Activated B cell treated with CpG ODN at 0.5 μM for 24 hours (primary cell): ENCODE measurements at regions not wholly inside any gene's neighbourhood (a gene's known extent, or its start where the extent isn't known, plus 50 kb on each side); places are given as distances from the start of the nearest gene placed in this dataset.
"Not testable (repeated sequence)": the region's sequence is repeated elsewhere in the genome, so short reads cannot be mapped to it uniquely, and the experiment has no call there.

Experiments used
- ATAC-seq: fragments of 200-7000 bp; cut with Tn5 transposase; one replicate; pipeline ENCODE4 v1.10.0; 2021; ENCODE audit warnings: low read depth, mild to moderate bottlenecking, moderate library complexity
- CTCF ChIA-PET: fragments of 350-600 bp; sonication (Branson Sonifier 250); formaldehyde crosslinking; loops from one replicate; lab custom pipeline; 2021; ENCODE audit warnings: antibody characterized with exemption; lab: Charles Lee
- POLR2A ChIA-PET: fragments of 350-600 bp; sonication (Branson Sonifier 250); formaldehyde crosslinking; loops from one replicate; lab custom pipeline; 2021; ENCODE audit warnings: antibody characterized with exemption; lab: Charles Lee
- DNase-seq: peaks from one replicate; pipeline ENCODE4 v3.0.0; 2022
- H3K27ac Mint-ChIP-seq: one replicate; pipeline ENCODE4 v1.8.0; 2020; ENCODE audit warnings: mixed read lengths
- H3K27me3 Mint-ChIP-seq: one replicate; pipeline ENCODE4 v1.8.0; 2021; ENCODE audit warnings: mixed read lengths
- H3K36me3 Mint-ChIP-seq: one replicate; pipeline ENCODE4 v1.8.0; 2021; ENCODE audit warnings: low read depth, mixed read lengths
- H3K4me1 Mint-ChIP-seq: one replicate; pipeline ENCODE4 v1.8.0; 2021; ENCODE audit warnings: mixed read lengths
- H3K4me3 Mint-ChIP-seq: one replicate; pipeline ENCODE4 v1.8.0; 2020; ENCODE audit warnings: mild to moderate bottlenecking, mixed read lengths
- H3K9me3 Mint-ChIP-seq: one replicate; pipeline ENCODE4 v1.8.0; 2020; ENCODE audit warnings: mixed read lengths
- CTCF ChIP-seq: fragments of 200-600 bp; IDR thresholded peaks from one replicate; pipeline ENCODE4 v1.8.0; 2022; ENCODE audit warnings: antibody characterized with exemption, mild to moderate bottlenecking
- intact Hi-C: fragments of 100-400 bp; cut with micrococcal nuclease; formaldehyde crosslinking; loops from one replicate; pipeline ENCODE4 v1.15.1; 2024

GRCh38 chr10:83545901-83546391 lies 593.4 kb upstream of the GHITM start:
- ATAC-seq (no peak), DNase-seq (no peak)
- Mint-ChIP-seq H3K4me1 (no peaks in the 10 kb centered on the region), H3K4me3 (no peak overlapping the region), H3K36me3 (no peaks in the 10 kb centered on the region), H3K27me3 (no peaks in the 10 kb centered on the region), H3K9me3 (no peaks in the 10 kb centered on the region), H3K27ac (no peak overlapping the region)
- ChIA-PET CTCF (no interaction called here), POLR2A (no interaction called here)
- no peak for TF ChIP-seq CTCF
- intact Hi-C loops = no loop called here

- CTCF ChIA-PET, H3K27me3 Mint-ChIP-seq, H3K9me3 Mint-ChIP-seq, ATAC-seq, H3K4me1 Mint-ChIP-seq, H3K36me3 Mint-ChIP-seq, H3K4me3 Mint-ChIP-seq, POLR2A ChIA-PET, DNase-seq, intact Hi-C loops, H3K27ac Mint-ChIP-seq: not testable (repeated sequence)
These were observed 588.1 kb upstream of the GHITM start for GRCh38 chr10:83551190-83551589.

- H3K4me1 Mint-ChIP-seq = no peaks in the 10 kb centered on the region
- H3K27ac Mint-ChIP-seq = no peak overlapping the region
- POLR2A ChIA-PET = no interaction called here
- no peaks in the 10 kb centered on the region for H3K9me3 Mint-ChIP-seq
- DNase-seq (no peak), ATAC-seq (no peak)
- intact Hi-C loops = no loop called here
- CTCF ChIA-PET = no interaction called here
- no peak overlapping the region for H3K4me3 Mint-ChIP-seq
- no peaks in the 10 kb centered on the region for H3K27me3 Mint-ChIP-seq
- no peak for TF ChIP-seq CTCF
- no peaks in the 10 kb centered on the region for H3K36me3 Mint-ChIP-seq
These were observed 585.9 kb upstream of the GHITM start for GRCh38 chr10:83553366-83553765.

GRCh38 chr10:83555264-83555663 lies 584.0 kb upstream of the GHITM start:
- no peak for DNase-seq
- Mint-ChIP-seq H3K27ac (no peak overlapping the region), H3K4me3 (no peak overlapping the region), H3K36me3 (no peaks in the 10 kb centered on the region), H3K9me3 (no peaks in the 10 kb centered on the region), H3K4me1 (no peaks in the 10 kb centered on the region), H3K27me3 (no peaks in the 10 kb centered on the region)
- ChIA-PET POLR2A (no interaction called here), CTCF (no interaction called here)
- intact Hi-C loops = no loop called here
- no peak for TF ChIP-seq CTCF
- no peak for ATAC-seq

- H3K27ac Mint-ChIP-seq = no peak overlapping the region
- H3K4me3 Mint-ChIP-seq = no peak overlapping the region
- TF ChIP-seq CTCF = no peak
- DNase-seq (no peak), ATAC-seq (no peak)
- H3K9me3 Mint-ChIP-seq = peaks cover 9% of the 10 kb centered on the region
- no peaks in the 10 kb centered on the region for H3K36me3 Mint-ChIP-seq
- POLR2A ChIA-PET = no interaction called here
- no peaks in the 10 kb centered on the region for H3K4me1 Mint-ChIP-seq
- intact Hi-C loops = no loop called here
- H3K27me3 Mint-ChIP-seq = no peaks in the 10 kb centered on the region
- CTCF ChIA-PET = no interaction called here
These were observed 576.9 kb upstream of the GHITM start for GRCh38 chr10:83562381-83562780.

GRCh38 chr10:83564889-83565588 lies 574.3 kb upstream of the GHITM start:
- Mint-ChIP-seq H3K4me1 (no peaks in the 10 kb centered on the region), H3K9me3 (peaks cover 12% of the 10 kb centered on the region), H3K4me3 (no peak overlapping the region), H3K27ac (no peak overlapping the region), H3K27me3 (no peaks in the 10 kb centered on the region), H3K36me3 (no peaks in the 10 kb centered on the region)
- intact Hi-C loops = no loop called here
- no peak for TF ChIP-seq CTCF
- DNase-seq (no peak), ATAC-seq (no peak)
- POLR2A ChIA-PET = no interaction called here
- CTCF ChIA-PET = no interaction called here
